ENCODE measurements at regions not wholly inside any gene's neighbourhood (a gene's known extent, or its start where the extent isn't known, plus 50 kb on each side); places are given as distances from the start of the nearest gene placed in this dataset.
"Not testable (repeated sequence)": the region's sequence is repeated elsewhere in the genome, so short reads cannot be mapped to it uniquely, and the experiment has no call there.

- Histone ChIP-seq H3K9ac (ENCODE audit: insufficient read depth, low read depth, low read length) (no peak overlapping the region), H3K9me3 (ENCODE audit: low read length) (no peaks in the 10 kb centered on the region), H2AFZ (ENCODE audit: low read length) (no peak overlapping the region), H3K4me2 (ENCODE audit: low read depth, low read length) (no peak overlapping the region), H4K20me1 (ENCODE audit: insufficient read depth, low read length) (no peaks in the 10 kb centered on the region), H3K79me2 (ENCODE audit: insufficient read depth, low read length) (no peaks in the 10 kb centered on the region), H3K4me3 (replicated peaks in 1 of 3; ENCODE audit: insufficient read depth in 1 of 3, low read depth in 2 of 3, low read length in 3 of 3) (no peak overlapping the region), H3K27ac (ENCODE audit: extremely low read length, insufficient read depth, low read length) (no peak overlapping the region), H3K27me3 (ENCODE audit: control insufficient read depth in 1 of 2, insufficient read depth in 2 of 2, low read length in 2 of 2) (no peaks in the 10 kb centered on the region; a peak in 1 of 5 replicates), H3K4me1 (ENCODE audit: insufficient read depth, low read length) (no peaks in the 10 kb centered on the region), H3K36me3 (replicated peaks in 1 of 2; ENCODE audit: control insufficient read depth in 1 of 2, insufficient read depth in 2 of 2, low read length in 2 of 2) (no peaks in the 10 kb centered on the region)
- ATAC-seq, result no peak
- intact Hi-C loops (cut with micrococcal nuclease; ENCODE audit: unreplicated experiment) (no loop called here), in situ Hi-C loops (cut with HindIII; ENCODE audit: extremely low pct_ligation_motif_present, low pct_unique_long_range_greater_than_20kb) (no loop called here)
- FAIRE-seq, result no peak
- ChIA-PET CTCF (ENCODE audit: low intra/inter-chr PET ratio, low total read pairs) (no interaction called here), POLR2A (no interaction called here)
- TF ChIP-seq ZNF235 (CRISPR knock-in tag; IDR thresholded peaks at IDR 0.05; ENCODE audit: borderline replicate concordance), result no peak
- 38% methylated on average over 4 of the region's 4 CpGs for WGBS (ENCODE audit: low lambda C conversion rate)
- BruUV-seq (replicated peaks), result no TSS peak
- DNase-seq (ENCODE audit: low spot score), result no peak
These were observed 420.1 kb upstream of the SLC35B3 start for GRCh38 chr6:8855411-8855810.

- ATAC-seq, result no peak
- H3K27me3 ChIP-seq (ENCODE audit: control insufficient read depth in 1 of 2, insufficient read depth in 2 of 2, low read length in 2 of 2), result no peaks in the 10 kb centered on the region; a peak in 1 of 5 replicates
- H3K27ac ChIP-seq (ENCODE audit: extremely low read length, insufficient read depth, low read length), result no peak overlapping the region
- ChIA-PET CTCF (ENCODE audit: low intra/inter-chr PET ratio, low total read pairs) (no interaction called here), POLR2A (no interaction called here)
- H3K4me3 ChIP-seq (replicated peaks in 1 of 3; ENCODE audit: insufficient read depth in 1 of 3, low read depth in 2 of 3, low read length in 3 of 3), result no peak overlapping the region
- no peak for DNase-seq (ENCODE audit: low spot score)
- no peak for TF ChIP-seq SKI (IDR thresholded peaks at IDR 0.05; ENCODE audit: partially characterized antibody)
- no peak for TF ChIP-seq ZBTB25 (CRISPR knock-in tag; IDR thresholded peaks at IDR 0.05)
- no peak for TF ChIP-seq RXRB (CRISPR knock-in tag; IDR thresholded peaks at IDR 0.05; ENCODE audit: borderline replicate concordance)
- TF ChIP-seq BRD4 (CRISPR knock-in tag; IDR thresholded peaks at IDR 0.05), result no peak
- TF ChIP-seq PAF1 (CRISPR knock-in tag; IDR thresholded peaks at IDR 0.05), result no peak
- TF ChIP-seq ZFAT (CRISPR knock-in tag; conservative IDR thresholded peaks at IDR 0.05), result no peak
- BruUV-seq (replicated peaks), result no TSS peak
- H3K36me3 ChIP-seq (replicated peaks in 1 of 2; ENCODE audit: control insufficient read depth in 1 of 2, insufficient read depth in 2 of 2, low read length in 2 of 2), result no peaks in the 10 kb centered on the region
- in situ Hi-C loops (cut with HindIII; ENCODE audit: extremely low pct_ligation_motif_present, low pct_unique_long_range_greater_than_20kb), result no loop called here
- no peaks in the 10 kb centered on the region for H3K4me1 ChIP-seq (ENCODE audit: insufficient read depth, low read length)
- no peaks in the 10 kb centered on the region for H4K20me1 ChIP-seq (ENCODE audit: insufficient read depth, low read length)
- no peak overlapping the region for H3K9ac ChIP-seq (ENCODE audit: insufficient read depth, low read depth, low read length)
- no peak overlapping the region for H3K4me2 ChIP-seq (ENCODE audit: low read depth, low read length)
- no peaks in the 10 kb centered on the region for H3K79me2 ChIP-seq (ENCODE audit: insufficient read depth, low read length)
- H3K9me3 ChIP-seq (ENCODE audit: low read length), result no peaks in the 10 kb centered on the region
- H2AFZ ChIP-seq (ENCODE audit: low read length), result no peak overlapping the region
- 0% methylated on average over 3 of the region's 3 CpGs for WGBS (ENCODE audit: low lambda C conversion rate)
- FAIRE-seq, result no peak
- intact Hi-C loops (cut with micrococcal nuclease; ENCODE audit: unreplicated experiment), result no loop called here
These were observed 417.0 kb upstream of the SLC35B3 start for GRCh38 chr6:8852332-8852731.

- CTCF ChIA-PET (ENCODE audit: low intra/inter-chr PET ratio, low total read pairs); POLR2A ChIA-PET; H3K9me3 ChIP-seq (ENCODE audit: low read length); intact Hi-C loops (cut with micrococcal nuclease; ENCODE audit: unreplicated experiment); FAIRE-seq; DNase-seq (ENCODE audit: low spot score); in situ Hi-C loops (cut with HindIII; ENCODE audit: extremely low pct_ligation_motif_present, low pct_unique_long_range_greater_than_20kb); H3K27ac ChIP-seq (ENCODE audit: extremely low read length, insufficient read depth, low read length); H3K9ac ChIP-seq (ENCODE audit: insufficient read depth, low read depth, low read length); BruUV-seq (replicated peaks); H3K27me3 ChIP-seq (ENCODE audit: control insufficient read depth in 1 of 2, insufficient read depth in 2 of 2, low read length in 2 of 2); H2AFZ ChIP-seq (ENCODE audit: low read length); H4K20me1 ChIP-seq (ENCODE audit: insufficient read depth, low read length); H3K4me3 ChIP-seq (replicated peaks in 1 of 3; ENCODE audit: insufficient read depth in 1 of 3, low read depth in 2 of 3, low read length in 3 of 3); H3K4me2 ChIP-seq (ENCODE audit: low read depth, low read length); H3K4me1 ChIP-seq (ENCODE audit: insufficient read depth, low read length); ATAC-seq; H3K36me3 ChIP-seq (replicated peaks in 1 of 2; ENCODE audit: control insufficient read depth in 1 of 2, insufficient read depth in 2 of 2, low read length in 2 of 2); H3K79me2 ChIP-seq (ENCODE audit: insufficient read depth, low read length): not testable (repeated sequence)
- 36% methylated on average over 6 of the region's 6 CpGs for WGBS (ENCODE audit: low lambda C conversion rate)
These were observed 411.3 kb upstream of the SLC35B3 start for GRCh38 chr6:8846680-8847079.

Measured in HepG2 (cell line).